ENCODE measurements at regions not wholly inside any gene's neighbourhood (a gene's known extent, or its start where the extent isn't known, plus 50 kb on each side); places are given as distances from the start of the nearest gene placed in this dataset.
A peak's percentile ranks its signal among the peaks of the same experiment; 100 is the strongest.

- Mint-ChIP-seq H3K9me3 (no peaks in the 10 kb centered on the region), H3K27ac (peak overlapping the region; percentile 68 to 94), H3K36me3 (peaks cover 51 to 81% of the 10 kb centered on the region in 2 donors)
- DNase-seq (ENCODE audit: low spot score in 2 of 2) (no peak), ATAC-seq (no peak)
Measured at GRCh38 chr7:130937016-130937415, 203.0 kb upstream of the KLF14 start.

GRCh38 chr7:130937830-130938229 lies 203.8 kb upstream of the KLF14 start:
- no peaks in the 10 kb centered on the region for H3K9me3 Mint-ChIP-seq
- peaks cover 59 to 89% of the 10 kb centered on the region in 2 donors for H3K36me3 Mint-ChIP-seq
- H3K27ac Mint-ChIP-seq, result peak overlapping the region; percentile 85 to 92
- no peak for ATAC-seq
- no peak for DNase-seq (ENCODE audit: low spot score in 2 of 2)

GRCh38 chr7:130938661-130939060 lies 204.7 kb upstream of the KLF14 start:
- Mint-ChIP-seq H3K9me3 (no peaks in the 10 kb centered on the region), H3K36me3 (peaks cover 67 to 90% of the 10 kb centered on the region in 2 donors), H3K27ac (peak overlapping the region; percentile 85 to 92)
- ATAC-seq, result peak; percentile 22 to 65
- DNase-seq (ENCODE audit: low spot score in 2 of 2), result no peak

GRCh38 chr7:130939321-130940095 lies 205.5 kb upstream of the KLF14 start:
- DNase-seq (ENCODE audit: low spot score in 2 of 2) (no peak), ATAC-seq (no peak)
- Mint-ChIP-seq H3K9me3 (no peaks in the 10 kb centered on the region), H3K36me3 (peaks cover 64 to 83% of the 10 kb centered on the region in 2 donors), H3K27ac (peak overlapping the region; percentile 58 to 86)

GRCh38 chr7:130940326-130940725 lies 206.3 kb upstream of the KLF14 start:
- Mint-ChIP-seq H3K9me3 (no peaks in the 10 kb centered on the region), H3K27ac (peak overlapping the region; percentile 86 to 92), H3K36me3 (peaks cover 64 to 82% of the 10 kb centered on the region in 2 donors)
- DNase-seq (ENCODE audit: low spot score in 2 of 2), result no peak
- no peak for ATAC-seq

GRCh38 chr7:130940907-130941306 lies 206.9 kb upstream of the KLF14 start:
- no peaks in the 10 kb centered on the region for H3K9me3 Mint-ChIP-seq
- no peak for ATAC-seq
- DNase-seq (ENCODE audit: low spot score in 2 of 2), result no peak
- peaks cover 63 to 82% of the 10 kb centered on the region in 2 donors for H3K36me3 Mint-ChIP-seq
- H3K27ac Mint-ChIP-seq, result peak overlapping the region; percentile 86 to 92

GRCh38 chr7:130941322-130942210 lies 207.6 kb upstream of the KLF14 start:
- H3K9me3 Mint-ChIP-seq, result no peaks in the 10 kb centered on the region
- H3K36me3 Mint-ChIP-seq, result peaks cover 61 to 82% of the 10 kb centered on the region in 2 donors
- no peak for DNase-seq (ENCODE audit: low spot score in 2 of 2)
- H3K27ac Mint-ChIP-seq, result peak overlapping the region; percentile 86 to 92
- ATAC-seq, result peak in 1 of 2 donors; percentile 35

GRCh38 chr7:130942211-130942964 lies 208.4 kb upstream of the KLF14 start:
- H3K9me3 Mint-ChIP-seq, result no peaks in the 10 kb centered on the region
- H3K27ac Mint-ChIP-seq, result peak overlapping the region; percentile 86 to 92
- H3K36me3 Mint-ChIP-seq, result peaks cover 58 to 79% of the 10 kb centered on the region in 2 donors
- no peak for DNase-seq (ENCODE audit: low spot score in 2 of 2)
- peak in 1 of 2 donors; percentile 11 for ATAC-seq

- H3K9me3 Mint-ChIP-seq, result no peaks in the 10 kb centered on the region
- peaks cover 60 to 81% of the 10 kb centered on the region in 2 donors for H3K36me3 Mint-ChIP-seq
- peak; percentile 37 to 55 for ATAC-seq
- peak overlapping the region; percentile 86 to 92 for H3K27ac Mint-ChIP-seq
- no peak for DNase-seq (ENCODE audit: low spot score in 2 of 2)
Measured at GRCh38 chr7:130943336-130943901, 209.4 kb upstream of the KLF14 start.

GRCh38 chr7:130943981-130944380 lies 210.0 kb upstream of the KLF14 start:
- DNase-seq (ENCODE audit: low spot score in 2 of 2) (no peak), ATAC-seq (no peak)
- Mint-ChIP-seq H3K27ac (peak overlapping the region in 1 of 2 donors; percentile 86), H3K9me3 (no peaks in the 10 kb centered on the region), H3K36me3 (peaks cover 59 to 79% of the 10 kb centered on the region in 2 donors)

- H3K27ac Mint-ChIP-seq, result peak overlapping the region; percentile 27 to 64
- ATAC-seq (no peak), DNase-seq (ENCODE audit: low spot score in 2 of 2) (no peak)
- peaks cover 52 to 70% of the 10 kb centered on the region in 2 donors for H3K36me3 Mint-ChIP-seq
- no peaks in the 10 kb centered on the region for H3K9me3 Mint-ChIP-seq
Measured at GRCh38 chr7:130944997-130945396, 211.0 kb upstream of the KLF14 start.

GRCh38 chr7:130945411-130945811 lies 211.4 kb upstream of the KLF14 start:
- Mint-ChIP-seq H3K27ac (peak overlapping the region; percentile 64 to 95), H3K9me3 (no peaks in the 10 kb centered on the region), H3K36me3 (peaks cover 48 to 66% of the 10 kb centered on the region in 2 donors)
- ATAC-seq (peak; percentile 22 to 30), DNase-seq (ENCODE audit: low spot score in 2 of 2) (no peak)

GRCh38 chr7:130946114-130946513 lies 212.1 kb upstream of the KLF14 start:
- H3K36me3 Mint-ChIP-seq, result peaks cover 42 to 59% of the 10 kb centered on the region in 2 donors
- H3K9me3 Mint-ChIP-seq, result no peaks in the 10 kb centered on the region

GRCh38 chr7:130947792-130948580 lies 214.0 kb upstream of the KLF14 start:
- ATAC-seq (peak; percentile 48 to 51), DNase-seq (ENCODE audit: low spot score in 2 of 2) (no peak)
- Mint-ChIP-seq H3K9me3 (no peaks in the 10 kb centered on the region), H3K27ac (peak overlapping the region; percentile 76 to 97), H3K36me3 (peaks cover 24 to 41% of the 10 kb centered on the region in 2 donors)

More at GRCh38 chr7:130946114-130946513, 212.1 kb upstream of the KLF14 start:
- peak overlapping the region; percentile 64 to 95 for H3K27ac Mint-ChIP-seq
- ATAC-seq, result no peak
- no peak for DNase-seq (ENCODE audit: low spot score in 2 of 2)

GRCh38 chr7:130948822-130949221 lies 214.8 kb upstream of the KLF14 start:
- Mint-ChIP-seq H3K27ac (peak overlapping the region in 1 of 2 donors; percentile 7), H3K9me3 (no peaks in the 10 kb centered on the region), H3K36me3 (peaks cover 24 to 32% of the 10 kb centered on the region in 2 donors)
- no peak for DNase-seq (ENCODE audit: low spot score in 2 of 2)
- no peak for ATAC-seq
